ENCODE measurements at regions not wholly inside any gene's neighbourhood (a gene's known extent, or its start where the extent isn't known, plus 50 kb on each side); places are given as distances from the start of the nearest gene placed in this dataset.
"Not testable (repeated sequence)": the region's sequence is repeated elsewhere in the genome, so short reads cannot be mapped to it uniquely, and the experiment has no call there.

- Histone ChIP-seq H2AFZ (no peak overlapping the region), H3K4me2 (ENCODE audit: low read length) (no peak overlapping the region), H3K27me3 (ENCODE audit: control insufficient read depth, insufficient read depth, low read length) (no peaks in the 10 kb centered on the region), H3K36me3 (ENCODE audit: control insufficient read depth, insufficient read depth, low read length) (no peaks in the 10 kb centered on the region), H3K4me1 (no peaks in the 10 kb centered on the region), H3K9me3 (ENCODE audit: control insufficient read depth, low read length) (no peaks in the 10 kb centered on the region), H3K4me3 (ENCODE audit: low read depth, low read length) (no peak overlapping the region), H3K27ac (no peak overlapping the region), H3K79me2 (no peaks in the 10 kb centered on the region), H3K9ac (no peak overlapping the region)
- no peak for TF ChIP-seq CTCF (IDR thresholded peaks at IDR 0.05)
Measured at GRCh38 chr2:147288131-147288530, 556.7 kb upstream of the ACVR2A start.

- no peak overlapping the region for H3K4me3 ChIP-seq (ENCODE audit: low read depth, low read length)
- no peak overlapping the region for H3K9ac ChIP-seq
- no peaks in the 10 kb centered on the region for H3K79me2 ChIP-seq
- H2AFZ ChIP-seq: no peak overlapping the region
- H3K27me3 ChIP-seq (ENCODE audit: control insufficient read depth, insufficient read depth, low read length): no peaks in the 10 kb centered on the region
- H3K9me3 ChIP-seq (ENCODE audit: control insufficient read depth, low read length): no peaks in the 10 kb centered on the region
- no peak overlapping the region for H3K27ac ChIP-seq
- H3K36me3 ChIP-seq (ENCODE audit: control insufficient read depth, insufficient read depth, low read length): no peaks in the 10 kb centered on the region
- no peak for TF ChIP-seq CTCF (IDR thresholded peaks at IDR 0.05)
- no peak overlapping the region for H3K4me2 ChIP-seq (ENCODE audit: low read length)
- H3K4me1 ChIP-seq: no peaks in the 10 kb centered on the region
Measured at GRCh38 chr2:147275943-147276342, 568.9 kb upstream of the ACVR2A start.

- no peaks in the 10 kb centered on the region for H3K79me2 ChIP-seq
- no peak for TF ChIP-seq CTCF (IDR thresholded peaks at IDR 0.05)
- no peak overlapping the region for H3K27ac ChIP-seq
- no peak overlapping the region for H3K4me2 ChIP-seq (ENCODE audit: low read length)
- H2AFZ ChIP-seq: no peak overlapping the region
- no peaks in the 10 kb centered on the region for H3K27me3 ChIP-seq (ENCODE audit: control insufficient read depth, insufficient read depth, low read length)
- no peak overlapping the region for H3K9ac ChIP-seq
- no peak overlapping the region for H3K4me3 ChIP-seq (ENCODE audit: low read depth, low read length)
- no peaks in the 10 kb centered on the region for H3K36me3 ChIP-seq (ENCODE audit: control insufficient read depth, insufficient read depth, low read length)
- H3K9me3 ChIP-seq (ENCODE audit: control insufficient read depth, low read length): peaks cover 2% of the 10 kb centered on the region
- no peaks in the 10 kb centered on the region for H3K4me1 ChIP-seq
Measured at GRCh38 chr2:147273628-147274027, 571.2 kb upstream of the ACVR2A start.

- no peaks in the 10 kb centered on the region for H3K4me1 ChIP-seq
- no peak overlapping the region for H2AFZ ChIP-seq
- H3K9me3 ChIP-seq (ENCODE audit: control insufficient read depth, low read length): peaks cover 2% of the 10 kb centered on the region
- H3K79me2 ChIP-seq: no peaks in the 10 kb centered on the region
- H3K36me3 ChIP-seq (ENCODE audit: control insufficient read depth, insufficient read depth, low read length): no peaks in the 10 kb centered on the region
- no peak overlapping the region for H3K4me3 ChIP-seq (ENCODE audit: low read depth, low read length)
- no peak for TF ChIP-seq CTCF (IDR thresholded peaks at IDR 0.05)
- H3K4me2 ChIP-seq (ENCODE audit: low read length): no peak overlapping the region
- H3K27me3 ChIP-seq (ENCODE audit: control insufficient read depth, insufficient read depth, low read length): no peaks in the 10 kb centered on the region
- H3K9ac ChIP-seq: no peak overlapping the region
- no peak overlapping the region for H3K27ac ChIP-seq
Measured at GRCh38 chr2:147273106-147273505, 571.7 kb upstream of the ACVR2A start.

- not testable (repeated sequence) for H3K9me3 ChIP-seq (ENCODE audit: control insufficient read depth, low read length); H3K4me1 ChIP-seq; H3K4me3 ChIP-seq (ENCODE audit: low read depth, low read length); H3K36me3 ChIP-seq (ENCODE audit: control insufficient read depth, insufficient read depth, low read length); H3K9ac ChIP-seq; H3K27ac ChIP-seq; H3K4me2 ChIP-seq (ENCODE audit: low read length); H3K79me2 ChIP-seq; H2AFZ ChIP-seq; H3K27me3 ChIP-seq (ENCODE audit: control insufficient read depth, insufficient read depth, low read length)
Measured at GRCh38 chr2:147269581-147269980, 575.2 kb upstream of the ACVR2A start.

Measured in parathyroid adenoma (tissue), 2 donors.